ENCODE measurements at regions not wholly inside any gene's neighbourhood (a gene's known extent, or its start where the extent isn't known, plus 50 kb on each side); places are given as distances from the start of the nearest gene placed in this dataset.

GRCh38 chr2:225270053-225270452 lies 129.5 kb upstream of the NYAP2 start:
- no peaks in the 10 kb centered on the region; a peak in 1 of 5 replicates for H3K9me3 Mint-ChIP-seq
- H2BK20ac ChIP-seq (ENCODE audit: low read depth, low read length, poor library complexity, severe bottlenecking): no peak overlapping the region
- H3K4me3 Mint-ChIP-seq: no peak overlapping the region
- H3K4me2 ChIP-seq (ENCODE audit: insufficient read depth, insufficient read length, low read length): no peak overlapping the region
- no peak overlapping the region for H3K27ac Mint-ChIP-seq
- no peak overlapping the region for H2BK120ac ChIP-seq (ENCODE audit: low read depth, low read length, poor library complexity, severe bottlenecking)
- H4K20me1 ChIP-seq (ENCODE audit: control insufficient read depth, insufficient read depth, insufficient read length): no peaks in the 10 kb centered on the region
- no peak overlapping the region for H3T11ph ChIP-seq (ENCODE audit: low read length)
- no peak overlapping the region for H2AFZ ChIP-seq (ENCODE audit: low read length)
- no peak overlapping the region for H3K56ac ChIP-seq (ENCODE audit: insufficient read length, low read depth, low read length)
- no peak overlapping the region for H3K18ac ChIP-seq (ENCODE audit: insufficient read length, low read depth, low read length)
- no peak overlapping the region for H3K14ac ChIP-seq (ENCODE audit: insufficient read depth, low read length)
- H3K79me2 ChIP-seq (ENCODE audit: insufficient read depth, low read length): no peaks in the 10 kb centered on the region
- H3K4ac ChIP-seq (ENCODE audit: low read depth, low read length): no peak overlapping the region
- no peak overlapping the region for H2BK5ac ChIP-seq (ENCODE audit: insufficient read length, low read length)
- H3K36me3 Mint-ChIP-seq (ENCODE audit: insufficient read depth in 1 of 3, low read depth in 3 of 3): no peaks in the 10 kb centered on the region
- H4K8ac ChIP-seq (replicated peaks; ENCODE audit: insufficient read length, low read depth, low read length): no peak overlapping the region
- H4K91ac ChIP-seq (ENCODE audit: insufficient read length, low read depth, low read length): no peak overlapping the region
- TF ChIP-seq, protein P1, sequence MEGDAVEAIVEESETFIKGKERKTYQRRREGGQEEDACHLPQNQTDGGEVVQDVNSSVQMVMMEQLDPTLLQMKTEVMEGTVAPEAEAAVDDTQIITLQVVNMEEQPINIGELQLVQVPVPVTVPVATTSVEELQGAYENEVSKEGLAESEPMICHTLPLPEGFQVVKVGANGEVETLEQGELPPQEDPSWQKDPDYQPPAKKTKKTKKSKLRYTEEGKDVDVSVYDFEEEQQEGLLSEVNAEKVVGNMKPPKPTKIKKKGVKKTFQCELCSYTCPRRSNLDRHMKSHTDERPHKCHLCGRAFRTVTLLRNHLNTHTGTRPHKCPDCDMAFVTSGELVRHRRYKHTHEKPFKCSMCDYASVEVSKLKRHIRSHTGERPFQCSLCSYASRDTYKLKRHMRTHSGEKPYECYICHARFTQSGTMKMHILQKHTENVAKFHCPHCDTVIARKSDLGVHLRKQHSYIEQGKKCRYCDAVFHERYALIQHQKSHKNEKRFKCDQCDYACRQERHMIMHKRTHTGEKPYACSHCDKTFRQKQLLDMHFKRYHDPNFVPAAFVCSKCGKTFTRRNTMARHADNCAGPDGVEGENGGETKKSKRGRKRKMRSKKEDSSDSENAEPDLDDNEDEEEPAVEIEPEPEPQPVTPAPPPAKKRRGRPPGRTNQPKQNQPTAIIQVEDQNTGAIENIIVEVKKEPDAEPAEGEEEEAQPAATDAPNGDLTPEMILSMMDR (conservative IDR thresholded peaks at IDR 0.05): no peak
- no peak overlapping the region for H4K5ac ChIP-seq (ENCODE audit: insufficient read length, low read depth, low read length)
- no peak overlapping the region for H2BK15ac ChIP-seq (ENCODE audit: low read depth, low read length)
- no peaks in the 10 kb centered on the region for H3K9me3 ChIP-seq (ENCODE audit: control insufficient read depth, low read depth, low read length)
- no peak overlapping the region for H3K27ac ChIP-seq (ENCODE audit: insufficient read length, low read depth, low read length)
- no peak overlapping the region for H3K23ac ChIP-seq (ENCODE audit: insufficient read length, low read depth, low read length)
- H3K23me2 ChIP-seq (ENCODE audit: insufficient read length, low read depth, low read length, poor library complexity, severe bottlenecking): no peaks in the 10 kb centered on the region
- H3K79me1 ChIP-seq (ENCODE audit: insufficient read depth, low read depth, low read length, poor library complexity, severe bottlenecking): no peaks in the 10 kb centered on the region
- no peak overlapping the region for H2AK5ac ChIP-seq (ENCODE audit: insufficient read length, low read length)
- H2BK12ac ChIP-seq (ENCODE audit: insufficient read length, low read depth, low read length): no peak overlapping the region
- no peak for DNase-seq
- no peaks in the 10 kb centered on the region for H3K4me1 Mint-ChIP-seq
- H3K27me3 ChIP-seq (ENCODE audit: insufficient read depth, low read length): no peaks in the 10 kb centered on the region
- H3K27me3 Mint-ChIP-seq (ENCODE audit: low read depth): no peaks in the 10 kb centered on the region
- H3K9ac ChIP-seq (ENCODE audit: extremely low read depth, insufficient read length, low read length): no peak overlapping the region
- H3K4me1 ChIP-seq (ENCODE audit: insufficient read depth, low read length): no peaks in the 10 kb centered on the region
